ENCODE measurements at regions not wholly inside any gene's neighbourhood (a gene's known extent, or its start where the extent isn't known, plus 50 kb on each side); places are given as distances from the start of the nearest gene placed in this dataset.

- Histone ChIP-seq H3K27ac (ENCODE audit: low read depth, low read length) (no peak overlapping the region), H3K27me3 (ENCODE audit: control insufficient read depth, insufficient read depth, low read length) (peaks cover 9% of the 10 kb centered on the region), H3K4me3 (ENCODE audit: low read depth, low read length) (no peak overlapping the region), H3K4me1 (ENCODE audit: control insufficient read depth, insufficient read depth, low read length) (peaks cover 16% of the 10 kb centered on the region), H3K36me3 (ENCODE audit: control insufficient read depth, insufficient read depth, low read length) (no peaks in the 10 kb centered on the region), H3K9me3 (ENCODE audit: control insufficient read depth, insufficient read depth, low read length) (no peaks in the 10 kb centered on the region)
- DNase-seq (ENCODE audit: low read depth in 4 of 6, low spot score in 6 of 6), result peak in 2 of 6 donors; percentile 26 to 85
- WGBS (ENCODE audit: insufficient coverage), result 0% methylated on average over 1 of the region's 5 CpGs
Observed at GRCh38 chr20:47876311-47877088, 91.2 kb upstream of the SULF2 start.

- no peak overlapping the region for H3K4me3 ChIP-seq (ENCODE audit: low read depth, low read length)
- DNase-seq (ENCODE audit: low read depth in 4 of 6, low spot score in 6 of 6), result no peak
- no peak overlapping the region for H3K27ac ChIP-seq (ENCODE audit: low read depth, low read length)
- H3K27me3 ChIP-seq (ENCODE audit: control insufficient read depth, insufficient read depth, low read length), result peaks cover 9% of the 10 kb centered on the region
- H3K36me3 ChIP-seq (ENCODE audit: control insufficient read depth, insufficient read depth, low read length), result no peaks in the 10 kb centered on the region
- WGBS (ENCODE audit: insufficient coverage), result 65% methylated on average over 9 of the region's 13 CpGs
- H3K4me1 ChIP-seq (ENCODE audit: control insufficient read depth, insufficient read depth, low read length), result peaks cover 18% of the 10 kb centered on the region
- no peaks in the 10 kb centered on the region for H3K9me3 ChIP-seq (ENCODE audit: control insufficient read depth, insufficient read depth, low read length)
Observed at GRCh38 chr20:47875297-47876025, 90.2 kb upstream of the SULF2 start.

DNA sequence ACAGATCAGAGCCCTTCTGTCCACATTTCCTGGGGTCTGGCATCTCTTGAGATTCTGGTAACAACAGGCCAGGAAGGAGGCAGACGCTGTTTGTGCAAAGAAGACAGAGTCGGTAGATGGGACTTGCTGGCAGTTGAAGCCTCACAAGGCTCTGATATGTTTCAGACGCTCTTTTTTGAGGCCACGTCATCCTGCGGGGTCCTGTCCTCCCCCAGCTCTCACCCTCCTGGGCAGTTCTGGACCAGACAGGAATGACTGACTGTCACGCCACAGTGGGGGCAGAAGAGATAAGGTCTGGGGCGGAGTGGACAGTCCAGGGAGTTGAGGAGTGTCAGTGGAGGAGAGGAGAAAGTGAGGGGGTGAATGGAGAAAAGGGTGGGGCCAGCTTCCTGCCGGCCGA lies 87.1 kb upstream of the SULF2 start:
- WGBS (ENCODE audit: insufficient coverage), result 69% methylated on average over 4 of the region's 9 CpGs
- Histone ChIP-seq H3K9me3 (ENCODE audit: control insufficient read depth, insufficient read depth, low read length) (no peaks in the 10 kb centered on the region), H3K27ac (ENCODE audit: low read depth, low read length) (no peak overlapping the region), H3K4me3 (ENCODE audit: low read depth, low read length) (no peak overlapping the region), H3K36me3 (ENCODE audit: control insufficient read depth, insufficient read depth, low read length) (no peaks in the 10 kb centered on the region), H3K4me1 (ENCODE audit: control insufficient read depth, insufficient read depth, low read length) (peaks cover 18% of the 10 kb centered on the region), H3K27me3 (ENCODE audit: control insufficient read depth, insufficient read depth, low read length) (peaks cover 2% of the 10 kb centered on the region)
- DNase-seq (ENCODE audit: low read depth in 4 of 6, low spot score in 6 of 6), result no peak

- H3K9me3 ChIP-seq (ENCODE audit: control insufficient read depth, insufficient read depth, low read length), result no peaks in the 10 kb centered on the region
- DNase-seq (ENCODE audit: low read depth in 4 of 6, low spot score in 6 of 6), result no peak
- WGBS (ENCODE audit: insufficient coverage), result no CpG with 5 or more reads among the region's 2 CpGs
- no peak overlapping the region for H3K27ac ChIP-seq (ENCODE audit: low read depth, low read length)
- H3K4me1 ChIP-seq (ENCODE audit: control insufficient read depth, insufficient read depth, low read length), result peaks cover 16% of the 10 kb centered on the region
- peaks cover 2% of the 10 kb centered on the region for H3K27me3 ChIP-seq (ENCODE audit: control insufficient read depth, insufficient read depth, low read length)
- no peak overlapping the region for H3K4me3 ChIP-seq (ENCODE audit: low read depth, low read length)
- no peaks in the 10 kb centered on the region for H3K36me3 ChIP-seq (ENCODE audit: control insufficient read depth, insufficient read depth, low read length)
Observed at GRCh38 chr20:47870475-47870874, 85.2 kb upstream of the SULF2 start.

- Histone ChIP-seq H3K4me1 (ENCODE audit: control insufficient read depth, insufficient read depth, low read length) (peaks cover 12% of the 10 kb centered on the region), H3K27ac (ENCODE audit: low read depth, low read length) (no peak overlapping the region), H3K27me3 (ENCODE audit: control insufficient read depth, insufficient read depth, low read length) (peaks cover 2% of the 10 kb centered on the region), H3K36me3 (ENCODE audit: control insufficient read depth, insufficient read depth, low read length) (no peaks in the 10 kb centered on the region), H3K9me3 (ENCODE audit: control insufficient read depth, insufficient read depth, low read length) (no peaks in the 10 kb centered on the region), H3K4me3 (ENCODE audit: low read depth, low read length) (no peak overlapping the region)
- WGBS (ENCODE audit: insufficient coverage), result 94% methylated on average over 10 of the region's 14 CpGs
- DNase-seq (ENCODE audit: low read depth in 4 of 6, low spot score in 6 of 6), result no peak
Observed at GRCh38 chr20:47868744-47869143, 83.5 kb upstream of the SULF2 start.

DNA sequence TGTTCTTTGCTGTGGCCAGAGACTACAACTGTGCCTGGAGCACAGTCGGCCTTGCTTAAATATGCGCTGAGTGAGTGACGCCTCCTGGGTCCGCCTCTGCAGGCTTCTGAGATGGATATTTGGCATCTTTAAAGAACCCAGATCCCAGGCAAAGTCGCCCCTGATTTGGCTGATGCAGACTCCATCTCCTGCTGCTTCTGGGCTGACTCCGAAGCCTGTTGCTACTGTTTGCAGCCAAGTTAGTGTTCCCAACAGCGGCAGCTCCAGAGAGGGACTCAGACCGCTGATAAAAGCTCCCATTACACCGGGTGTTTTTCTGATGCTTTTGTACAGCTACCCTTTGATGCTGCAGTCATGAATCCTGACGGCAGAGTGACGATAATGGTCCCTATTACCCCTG lies 83.0 kb upstream of the SULF2 start:
- Histone ChIP-seq H3K27ac (ENCODE audit: low read depth, low read length) (no peak overlapping the region), H3K27me3 (ENCODE audit: control insufficient read depth, insufficient read depth, low read length) (peaks cover 2% of the 10 kb centered on the region), H3K36me3 (ENCODE audit: control insufficient read depth, insufficient read depth, low read length) (no peaks in the 10 kb centered on the region), H3K9me3 (ENCODE audit: control insufficient read depth, insufficient read depth, low read length) (no peaks in the 10 kb centered on the region), H3K4me3 (ENCODE audit: low read depth, low read length) (no peak overlapping the region), H3K4me1 (ENCODE audit: control insufficient read depth, insufficient read depth, low read length) (peaks cover 12% of the 10 kb centered on the region)
- peak in 1 of 6 donors; percentile 51 for DNase-seq (ENCODE audit: low read depth in 4 of 6, low spot score in 6 of 6)
- WGBS (ENCODE audit: insufficient coverage), result 62% methylated on average over 11 of the region's 11 CpGs

GRCh38 chr20:47867831-47868230 lies 82.5 kb upstream of the SULF2 start:
- H3K27ac ChIP-seq (ENCODE audit: low read depth, low read length), result no peak overlapping the region
- whole genome bisulfite sequencing (ENCODE audit: insufficient coverage), result 89% methylated on average over 14 of the region's 15 CpGs
- no peak for DNase-seq (ENCODE audit: low read depth in 4 of 6, low spot score in 6 of 6)
- peaks cover 12% of the 10 kb centered on the region for H3K4me1 ChIP-seq (ENCODE audit: control insufficient read depth, insufficient read depth, low read length)
- H3K9me3 ChIP-seq (ENCODE audit: control insufficient read depth, insufficient read depth, low read length), result no peaks in the 10 kb centered on the region
- H3K36me3 ChIP-seq (ENCODE audit: control insufficient read depth, insufficient read depth, low read length), result no peaks in the 10 kb centered on the region
- H3K4me3 ChIP-seq (ENCODE audit: low read depth, low read length), result no peak overlapping the region
- peaks cover 2% of the 10 kb centered on the region for H3K27me3 ChIP-seq (ENCODE audit: control insufficient read depth, insufficient read depth, low read length)

GRCh38 chr20:47866480-47866879 lies 81.2 kb upstream of the SULF2 start:
- peaks cover 2% of the 10 kb centered on the region for H3K4me1 ChIP-seq (ENCODE audit: control insufficient read depth, insufficient read depth, low read length)
- no peak overlapping the region for H3K4me3 ChIP-seq (ENCODE audit: low read depth, low read length)
- H3K27ac ChIP-seq (ENCODE audit: low read depth, low read length), result no peak overlapping the region
- no peaks in the 10 kb centered on the region for H3K9me3 ChIP-seq (ENCODE audit: control insufficient read depth, insufficient read depth, low read length)
- no peak for DNase-seq (ENCODE audit: low read depth in 4 of 6, low spot score in 6 of 6)
- H3K27me3 ChIP-seq (ENCODE audit: control insufficient read depth, insufficient read depth, low read length), result peaks cover 2% of the 10 kb centered on the region
- H3K36me3 ChIP-seq (ENCODE audit: control insufficient read depth, insufficient read depth, low read length), result no peaks in the 10 kb centered on the region
- WGBS (ENCODE audit: insufficient coverage), result 87% methylated on average over 8 of the region's 10 CpGs

DNA sequence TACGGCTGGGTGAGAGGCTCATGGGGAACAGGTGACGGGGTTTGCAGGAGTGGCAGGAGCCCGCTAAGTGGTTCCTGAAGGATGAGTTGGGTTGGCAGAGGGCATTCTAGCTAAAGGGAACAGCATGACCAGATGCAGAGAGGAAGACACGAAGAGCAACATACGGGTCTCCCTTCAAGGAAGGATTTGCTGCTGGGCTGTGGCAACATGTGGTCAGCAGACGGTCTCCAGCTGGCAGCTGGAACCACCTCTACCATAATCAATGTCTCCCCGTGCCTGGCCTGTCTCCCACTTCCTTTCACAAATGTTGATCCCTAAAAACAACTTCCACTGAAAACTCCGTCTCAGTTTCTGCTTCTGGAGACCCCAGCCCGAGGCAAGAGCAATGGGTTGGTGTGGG lies 80.6 kb upstream of the SULF2 start:
- Histone ChIP-seq H3K4me3 (ENCODE audit: low read depth, low read length) (no peak overlapping the region), H3K27ac (ENCODE audit: low read depth, low read length) (no peak overlapping the region), H3K4me1 (ENCODE audit: control insufficient read depth, insufficient read depth, low read length) (no peaks in the 10 kb centered on the region), H3K36me3 (ENCODE audit: control insufficient read depth, insufficient read depth, low read length) (no peaks in the 10 kb centered on the region), H3K9me3 (ENCODE audit: control insufficient read depth, insufficient read depth, low read length) (no peaks in the 10 kb centered on the region), H3K27me3 (ENCODE audit: control insufficient read depth, insufficient read depth, low read length) (peaks cover 2% of the 10 kb centered on the region)
- no peak for DNase-seq (ENCODE audit: low read depth in 4 of 6, low spot score in 6 of 6)
- 88% methylated on average over 6 of the region's 9 CpGs for WGBS (ENCODE audit: insufficient coverage)

GRCh38 chr20:47865451-47865850 lies 80.2 kb upstream of the SULF2 start:
- H3K36me3 ChIP-seq (ENCODE audit: control insufficient read depth, insufficient read depth, low read length), result no peaks in the 10 kb centered on the region
- no peaks in the 10 kb centered on the region for H3K9me3 ChIP-seq (ENCODE audit: control insufficient read depth, insufficient read depth, low read length)
- WGBS (ENCODE audit: insufficient coverage), result 72% methylated on average over 3 of the region's 5 CpGs
- H3K27ac ChIP-seq (ENCODE audit: low read depth, low read length), result no peak overlapping the region
- H3K4me1 ChIP-seq (ENCODE audit: control insufficient read depth, insufficient read depth, low read length), result peaks cover 3% of the 10 kb centered on the region
- no peak for DNase-seq (ENCODE audit: low read depth in 4 of 6, low spot score in 6 of 6)
- H3K27me3 ChIP-seq (ENCODE audit: control insufficient read depth, insufficient read depth, low read length), result peaks cover 2% of the 10 kb centered on the region
- H3K4me3 ChIP-seq (ENCODE audit: low read depth, low read length), result no peak overlapping the region

Measured in spinal cord (tissue), 9 donors.